Activated CD8-positive, alpha-beta memory T cell treated with anti-CD3 and anti-CD28 coated beads for 48 hours (primary cell): ENCODE measurements at regions not wholly inside any gene's neighbourhood (a gene's known extent, or its start where the extent isn't known, plus 50 kb on each side); places are given as distances from the start of the nearest gene placed in this dataset.

Experiments used
- DNase-seq, 3 experiments: peaks; one replicate each; pipeline ENCODE4 v3.0.0-alpha.2; 2020; ENCODE audit warnings: low read depth in 2 of 3, low spot score in 2 of 3

GRCh38 chr16:74232806-74233465 lies 63.7 kb upstream of the PSMD7 start:
- DNase-seq: no peak

- no peak for DNase-seq
Measured at GRCh38 chr16:74230126-74230525, 66.5 kb upstream of the PSMD7 start.

DNA sequence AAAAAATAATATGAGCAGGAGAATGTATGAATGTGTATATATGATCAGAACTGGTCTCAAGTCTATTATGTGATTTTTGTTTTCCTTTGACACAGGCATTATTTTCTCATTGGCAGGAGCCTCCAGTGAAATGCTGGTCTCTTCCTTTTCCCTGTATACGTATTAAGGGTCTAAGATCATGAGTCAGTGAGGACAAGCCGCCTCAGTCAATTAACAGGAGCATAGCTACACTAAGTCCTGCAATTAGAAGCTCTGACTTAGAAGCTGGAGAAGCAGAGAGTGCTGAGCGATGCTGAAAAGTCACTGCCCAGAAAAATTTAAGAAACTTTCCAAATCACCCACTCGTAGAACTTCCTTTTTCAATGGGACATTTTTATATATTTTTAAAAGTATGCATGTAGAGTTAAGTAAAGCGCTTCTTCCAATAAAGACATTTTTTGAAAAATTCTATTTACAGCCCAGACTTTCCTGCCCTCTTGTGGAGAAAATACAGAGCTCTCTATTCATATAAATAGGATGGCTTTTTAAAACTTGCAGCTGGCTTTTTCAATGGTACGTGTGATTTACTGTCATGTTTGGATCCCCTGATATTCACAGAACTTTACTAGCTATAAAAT lies 70.2 kb upstream of the PSMD7 start:
- DNase-seq: no peak

DNA sequence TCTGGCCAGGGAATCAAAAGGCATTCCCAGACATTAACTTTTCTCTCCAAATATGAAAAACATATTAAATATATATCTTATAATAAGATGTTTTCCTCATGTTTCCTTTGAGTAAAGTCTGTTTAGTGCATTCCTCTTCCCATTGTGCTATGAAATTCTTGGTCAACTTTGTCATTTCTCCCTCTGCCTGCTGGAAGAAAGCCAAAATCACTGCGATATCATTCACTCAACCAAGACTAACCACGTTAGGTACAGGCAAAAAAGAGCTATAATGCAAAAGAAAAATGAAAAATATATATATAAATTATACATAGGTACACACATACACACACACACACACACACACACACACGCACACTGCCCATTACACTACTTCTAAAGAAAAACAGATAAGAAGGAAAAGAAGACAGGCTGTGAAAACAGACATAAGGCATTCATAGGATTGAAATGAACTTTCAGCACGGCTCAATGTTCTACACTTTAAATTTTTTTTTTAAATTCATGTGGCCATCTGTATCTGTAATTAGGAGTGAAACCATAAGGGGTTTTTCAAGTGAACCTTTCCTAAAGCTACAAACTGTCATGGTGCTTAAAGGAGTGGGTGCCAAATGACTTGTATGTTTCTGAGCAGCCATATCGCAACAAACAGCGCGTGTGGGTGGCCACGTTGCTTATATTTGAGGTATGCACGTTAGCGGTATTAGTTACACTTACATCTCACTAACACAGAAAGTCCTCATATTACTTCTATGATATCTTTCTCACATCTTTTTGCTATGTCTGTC lies 71.6 kb upstream of the PSMD7 start:
- no peak for DNase-seq

- DNase-seq: no peak
Measured at GRCh38 chr16:74221828-74222227, 74.8 kb upstream of the PSMD7 start.

GRCh38 chr16:74219706-74220105 lies 76.9 kb upstream of the PSMD7 start:
- DNase-seq: no peak

- DNase-seq: no peak
Measured at GRCh38 chr16:74218871-74219270, 77.7 kb upstream of the PSMD7 start.

GRCh38 chr16:74216319-74216718 lies 80.3 kb upstream of the PSMD7 start:
- DNase-seq: no peak

GRCh38 chr16:74215249-74215648 lies 81.4 kb upstream of the PSMD7 start:
- no peak for DNase-seq

- DNase-seq: no peak
Measured at GRCh38 chr16:74213372-74213771, 83.2 kb upstream of the PSMD7 start.

DNA sequence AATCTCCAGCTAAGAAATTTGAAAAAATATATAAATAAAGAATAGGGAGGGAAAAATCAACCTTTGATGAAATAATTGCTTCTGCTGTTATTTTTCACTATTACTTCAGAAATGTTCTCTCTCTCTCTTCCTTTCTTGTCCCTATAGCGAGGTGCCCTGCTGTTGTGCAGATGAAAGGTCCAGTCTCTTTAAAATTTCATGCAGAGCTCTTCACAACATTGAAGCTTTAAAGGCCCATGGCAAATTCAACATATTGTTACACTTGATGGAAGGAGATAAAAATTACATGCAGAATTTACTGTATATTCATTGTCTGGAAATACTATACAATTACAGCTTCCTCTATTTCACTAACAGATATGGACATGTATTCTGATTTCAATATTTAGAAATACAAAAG lies 86.4 kb upstream of the PSMD7 start:
- DNase-seq: no peak

- DNase-seq: no peak
Measured at GRCh38 chr16:74202009-74202408, 94.6 kb upstream of the PSMD7 start.

DNA sequence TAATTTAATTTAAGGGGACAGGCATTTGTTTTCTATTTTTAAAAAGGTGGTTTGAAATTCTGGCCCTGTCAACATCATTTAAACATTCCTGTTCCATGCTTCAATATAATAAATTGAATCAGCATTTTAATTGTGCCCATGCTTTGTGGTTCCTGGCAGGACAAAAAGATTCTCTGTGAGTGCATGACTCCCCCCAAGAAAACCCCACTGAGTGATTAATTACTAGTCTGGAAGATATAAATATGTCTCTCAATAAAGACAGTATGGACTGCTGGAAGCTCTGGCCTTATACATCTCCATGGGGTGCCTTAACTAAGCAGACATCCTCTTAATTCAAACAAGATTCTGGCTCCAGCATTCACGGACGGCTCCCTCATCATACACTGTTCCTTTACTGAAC lies 95.0 kb upstream of the PSMD7 start:
- no peak for DNase-seq

DNA sequence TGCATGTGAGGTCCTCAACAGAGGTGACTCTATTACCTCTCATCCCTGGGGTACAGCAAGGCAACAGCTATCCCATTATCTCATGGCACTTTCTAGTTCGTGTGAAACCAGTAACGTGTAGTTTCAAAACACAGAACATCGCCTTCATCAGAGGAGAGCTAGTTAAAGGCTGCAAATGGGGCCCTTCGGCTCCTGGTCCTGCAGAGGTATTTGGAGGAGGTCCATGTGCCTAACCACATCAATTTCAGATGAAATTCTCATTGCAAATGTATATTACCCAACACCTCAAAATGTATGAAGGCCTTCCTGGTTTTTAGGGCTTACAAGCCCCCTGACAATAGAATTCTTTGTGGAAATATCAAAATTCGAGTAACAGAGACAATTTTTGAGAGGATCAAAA lies 95.7 kb upstream of the PSMD7 start:
- DNase-seq: no peak

DNA sequence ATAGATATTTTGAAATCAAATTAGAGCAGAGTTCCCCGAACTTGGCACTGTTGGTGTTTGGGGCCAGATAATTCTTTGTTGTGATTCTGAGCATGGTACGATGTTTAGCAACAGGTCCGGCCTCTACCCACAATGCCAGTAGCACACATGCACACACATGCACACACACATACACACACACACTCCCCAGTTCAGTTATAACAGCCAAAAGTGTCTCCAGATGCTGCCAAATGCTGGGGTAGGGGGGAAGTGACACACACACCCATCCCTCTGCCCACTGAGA lies 96.8 kb upstream of the PSMD7 start:
- DNase-seq: no peak

DNA sequence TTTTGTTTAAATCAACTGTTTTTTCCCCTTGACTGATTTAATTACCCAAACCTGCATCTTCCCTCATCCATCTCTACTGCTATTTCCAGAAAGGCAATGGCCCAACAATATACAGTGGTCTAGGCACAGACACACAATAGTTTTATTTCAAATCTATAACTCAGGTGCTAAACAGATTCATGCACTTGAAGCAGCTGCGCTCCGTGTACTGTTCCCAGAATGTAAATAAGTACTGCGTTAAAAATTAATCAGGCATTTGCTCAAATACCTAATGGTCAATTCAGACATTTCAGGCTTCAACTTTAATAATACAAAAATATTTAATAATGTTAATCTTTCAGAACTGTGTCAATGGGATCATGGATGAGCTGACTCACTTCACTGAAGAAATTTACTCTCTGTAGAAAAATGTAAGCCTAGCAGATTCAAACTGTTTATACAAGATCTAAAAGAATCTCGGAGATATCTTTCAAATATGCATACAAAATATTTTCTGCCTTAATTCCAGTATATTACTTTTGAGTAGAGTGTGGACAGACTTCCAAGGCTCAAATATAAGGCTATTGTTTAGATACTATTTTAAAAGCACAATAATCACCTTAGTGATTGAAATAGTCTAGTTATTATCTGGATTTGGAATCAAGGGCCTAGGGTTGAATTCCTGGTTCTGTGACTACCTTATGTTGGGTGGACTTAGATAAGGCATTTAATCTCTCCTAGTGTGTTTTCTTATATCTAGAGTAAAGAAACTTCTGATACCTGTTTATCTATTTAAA lies 97.4 kb upstream of the PSMD7 start:
- no peak for DNase-seq

DNA sequence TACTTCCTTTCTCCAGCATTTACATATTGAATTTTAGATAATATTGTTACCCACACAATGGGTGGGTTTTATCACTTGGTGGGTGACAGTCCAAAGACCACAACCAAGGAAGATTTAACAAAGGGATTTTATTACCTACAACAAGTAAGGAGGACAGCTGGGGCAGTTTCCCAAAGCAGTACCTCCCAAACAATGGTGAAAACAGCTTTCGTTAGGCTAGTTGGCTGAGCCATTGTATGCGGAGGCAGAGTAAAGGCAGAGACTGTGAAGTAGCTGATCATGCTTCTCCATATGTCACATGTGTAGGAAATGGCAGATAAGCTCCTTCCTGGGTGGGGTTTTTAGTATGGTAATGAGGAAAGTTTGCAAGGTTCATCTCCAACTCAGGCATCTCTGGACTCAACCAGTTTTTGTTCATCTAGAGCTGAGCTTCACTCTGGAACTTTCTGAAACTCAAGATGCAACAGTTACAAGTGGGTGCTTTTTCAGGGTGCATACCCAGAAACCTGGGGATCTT lies 104.3 kb upstream of the PSMD7 start:
- DNase-seq: no peak

DNA sequence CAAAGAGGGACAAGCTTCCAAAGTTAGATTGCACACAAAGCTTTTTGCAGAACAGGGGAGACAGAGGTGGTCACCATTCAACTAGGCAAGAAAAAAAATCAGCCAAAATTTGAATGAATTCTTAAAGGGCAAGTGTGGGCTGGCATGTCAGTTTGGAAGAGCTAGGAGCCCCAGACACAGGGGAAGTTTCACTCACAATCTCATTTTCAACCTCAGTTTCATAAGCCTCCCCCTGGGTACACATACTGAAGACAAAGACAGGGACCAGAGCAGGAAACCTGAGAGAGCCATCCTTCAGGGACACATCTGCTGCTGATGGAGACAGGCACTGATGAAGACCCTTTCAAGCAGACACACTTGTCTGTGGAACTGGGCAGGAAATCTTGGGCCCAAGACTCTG lies 106.3 kb upstream of the PSMD7 start:
- no peak for DNase-seq

DNA sequence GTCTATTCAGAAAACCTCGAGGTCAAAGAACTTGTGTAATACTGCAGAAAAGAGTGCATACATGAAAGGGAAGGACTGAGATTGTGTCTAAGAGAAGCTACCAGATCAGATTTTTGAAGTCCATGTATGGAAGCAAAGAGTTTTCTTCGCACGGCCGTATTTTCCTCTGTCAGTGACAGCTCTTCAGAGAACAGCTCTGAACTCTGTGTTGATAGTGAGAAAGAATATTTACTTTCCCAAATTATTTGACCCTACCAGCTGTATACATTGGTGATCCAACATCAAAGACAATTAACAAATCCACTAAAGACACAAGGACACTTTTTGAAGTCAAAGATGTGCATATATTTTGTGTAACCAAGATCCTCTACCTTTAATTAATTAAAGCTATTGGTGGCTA lies 107.8 kb upstream of the PSMD7 start:
- DNase-seq: no peak

GRCh38 chr16:74186561-74186971 lies 110.0 kb upstream of the PSMD7 start:
- DNase-seq: no peak

DNA sequence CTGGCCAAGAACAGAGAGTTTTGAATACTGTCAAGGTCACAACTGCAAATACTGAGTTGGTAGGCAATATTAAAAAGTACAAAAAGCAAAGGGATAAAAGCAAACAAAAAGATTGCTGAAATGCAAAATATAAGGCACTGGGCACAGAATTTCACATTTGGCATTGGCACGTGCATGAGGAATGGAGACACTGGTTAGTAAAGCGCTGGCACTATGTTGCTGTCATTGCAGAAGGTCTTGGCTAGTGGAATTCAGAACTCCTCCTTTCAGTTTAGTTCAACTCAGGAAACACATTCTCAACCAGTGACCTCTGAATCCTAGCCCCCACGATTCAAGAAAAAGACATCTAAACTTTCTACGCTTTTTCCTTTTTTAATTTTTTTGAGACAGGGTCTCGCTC lies 111.8 kb upstream of the PSMD7 start:
- no peak for DNase-seq
